NCI-H128 (cell line): ENCODE measurements at regions not wholly inside any gene's neighbourhood (a gene's known extent, or its start where the extent isn't known, plus 50 kb on each side); places are given as distances from the start of the nearest gene placed in this dataset.

Experiments used
- DNase-seq: peaks from one replicate; lab custom pipeline; 2025; ENCODE audit not compliant: unreplicated experiment; lab: John Stamatoyannopoulos, UW

DNA sequence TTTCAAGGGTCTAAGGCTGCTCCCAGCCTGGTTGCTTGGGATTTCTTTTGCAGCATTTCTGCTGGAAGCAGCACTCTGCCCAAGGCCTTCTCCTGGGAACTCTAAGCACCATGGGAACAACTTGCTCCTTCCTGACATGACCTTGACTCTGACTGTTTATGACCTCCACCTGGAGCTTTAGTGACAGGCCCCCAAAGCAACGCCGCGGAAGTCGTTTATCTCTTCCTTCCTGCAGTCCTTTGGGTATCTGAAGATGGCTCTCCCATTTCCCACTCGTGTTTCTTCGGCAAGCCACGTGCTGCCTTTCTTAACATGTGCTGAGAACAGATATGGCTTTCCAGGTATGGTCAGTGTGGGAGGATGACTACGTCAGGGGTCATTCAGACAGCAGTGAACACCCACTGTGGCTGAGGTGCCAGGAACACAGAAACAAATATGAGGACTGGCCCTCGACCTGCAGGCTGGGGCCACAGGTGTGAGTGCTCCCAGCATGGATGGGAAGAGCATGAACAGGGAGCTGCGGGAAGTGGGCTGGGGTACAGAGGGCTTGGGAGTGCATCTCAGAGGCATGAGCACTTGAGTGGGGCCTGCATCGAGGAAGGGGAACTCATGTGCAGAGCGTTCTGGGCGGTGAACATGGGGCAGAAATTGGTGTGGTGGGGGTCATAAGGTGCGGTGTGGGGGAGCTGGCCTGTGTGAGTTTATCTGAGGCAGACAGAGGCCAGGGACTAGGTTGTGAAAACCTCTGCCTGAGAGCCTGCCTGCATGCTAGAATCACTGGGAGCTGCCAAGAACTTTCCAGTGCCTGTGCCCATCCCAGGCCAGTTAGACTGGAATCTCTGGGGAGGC lies 140.5 kb downstream of the TSN start:
- no peak for DNase-seq

DNA sequence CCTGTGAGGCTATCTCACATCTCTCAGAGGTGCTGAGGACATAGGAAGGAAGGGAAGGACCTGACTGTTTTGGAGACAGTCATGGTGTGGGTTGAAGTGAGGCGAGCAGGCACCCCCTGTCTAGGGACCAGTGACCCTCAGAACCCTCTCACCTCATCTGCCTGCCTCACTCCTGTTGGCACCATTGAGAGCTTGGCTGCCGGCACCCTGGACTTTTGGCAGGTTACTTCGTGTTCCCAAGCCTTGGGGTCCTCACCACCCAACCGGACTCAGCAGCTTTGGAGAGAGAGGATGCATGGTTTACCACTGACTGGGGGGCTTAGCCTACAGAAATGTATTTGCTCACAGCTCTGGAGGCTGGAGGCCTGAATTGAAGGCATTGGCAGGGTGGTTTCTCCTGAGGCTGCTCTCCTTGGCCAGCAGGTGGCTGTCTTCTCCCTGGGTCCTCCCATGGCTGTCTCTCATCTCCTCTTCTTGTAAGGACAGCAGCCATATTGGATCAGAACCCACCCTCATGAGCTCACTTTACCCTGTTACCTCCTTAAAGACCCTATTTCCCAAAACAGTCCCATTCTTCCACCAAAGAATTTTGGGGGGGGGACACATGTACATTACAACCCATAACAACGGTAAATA lies 142.0 kb downstream of the TSN start:
- DNase-seq: no peak

DNA sequence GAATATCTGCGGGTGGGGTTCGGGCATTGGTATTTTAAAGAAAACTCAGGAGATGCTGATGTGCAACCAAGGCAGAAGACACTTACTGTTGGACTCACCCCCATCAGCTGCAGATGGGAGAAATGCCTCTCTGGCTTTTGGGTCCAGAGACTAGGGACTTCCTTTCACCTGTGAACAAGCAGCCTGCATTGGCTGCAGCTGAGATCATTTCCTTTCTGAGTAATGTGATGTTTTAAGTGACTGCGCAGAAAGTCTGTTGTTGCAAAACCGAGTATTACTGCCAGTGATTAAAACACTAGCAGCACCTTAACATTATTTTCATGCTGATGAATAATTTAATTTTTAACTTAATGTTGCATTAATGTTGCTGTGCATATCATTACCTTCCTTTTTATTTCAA lies 143.0 kb downstream of the TSN start:
- no peak for DNase-seq

DNA sequence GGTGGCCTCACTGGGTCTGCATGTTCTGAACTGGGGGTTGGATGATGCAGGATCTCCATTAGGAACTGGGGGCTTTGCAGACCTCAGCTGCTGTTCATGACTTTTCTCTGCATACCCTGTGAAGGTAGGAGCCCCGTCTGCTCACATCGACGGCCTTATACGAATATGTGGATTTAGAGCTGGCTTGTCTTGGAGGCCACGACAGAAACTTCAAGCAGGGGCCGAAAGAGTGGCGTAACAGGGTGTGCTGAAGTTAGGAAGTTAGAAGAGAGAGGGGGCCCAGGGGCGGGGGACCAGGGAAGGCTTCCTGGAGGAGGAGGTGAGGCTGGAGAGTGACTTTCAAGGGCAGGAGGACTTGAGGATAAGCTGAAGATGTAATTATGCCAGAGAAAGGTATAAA lies 144.9 kb downstream of the TSN start:
- DNase-seq: no peak

DNA sequence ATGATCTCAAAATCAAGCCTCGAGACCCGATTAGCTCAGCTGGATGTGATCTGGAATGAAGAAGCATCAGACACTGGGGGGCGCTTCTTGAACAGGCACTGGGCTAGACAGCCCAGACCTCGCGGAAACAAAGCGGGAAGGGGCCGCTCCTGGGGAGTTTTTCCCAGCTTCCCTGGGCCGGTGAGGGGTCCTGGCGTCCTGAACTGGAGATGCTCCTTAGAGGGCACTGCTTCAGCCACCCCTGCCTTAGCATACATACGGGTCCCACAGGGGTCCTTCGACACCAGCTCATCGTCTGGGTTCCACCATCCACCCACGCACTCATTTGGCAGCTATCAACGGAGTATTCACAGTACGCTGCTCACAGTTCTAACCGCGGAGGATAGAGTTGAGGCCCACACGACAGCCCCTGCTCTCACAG lies 146.7 kb downstream of the TSN start:
- no peak for DNase-seq

DNA sequence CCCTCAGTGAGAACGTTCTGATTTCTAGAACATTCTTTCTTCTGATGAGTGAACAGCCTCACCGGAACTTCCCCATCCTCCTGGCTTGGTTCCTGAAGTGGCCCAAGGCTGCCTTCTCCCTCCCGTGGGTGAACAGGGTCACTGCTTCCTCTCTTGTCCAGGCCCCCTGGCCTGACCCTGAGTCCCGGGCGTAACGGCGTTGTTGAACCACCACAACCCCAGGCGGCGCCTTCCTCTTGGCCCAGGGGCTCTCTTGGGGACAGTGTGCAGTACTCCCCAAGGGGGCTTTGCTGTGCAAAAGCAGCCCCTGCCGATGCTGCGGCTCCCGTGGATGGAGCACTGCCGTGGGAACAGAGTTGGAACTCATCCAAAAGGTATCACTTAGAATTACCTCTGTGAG lies 147.2 kb downstream of the TSN start:
- no peak for DNase-seq

DNA sequence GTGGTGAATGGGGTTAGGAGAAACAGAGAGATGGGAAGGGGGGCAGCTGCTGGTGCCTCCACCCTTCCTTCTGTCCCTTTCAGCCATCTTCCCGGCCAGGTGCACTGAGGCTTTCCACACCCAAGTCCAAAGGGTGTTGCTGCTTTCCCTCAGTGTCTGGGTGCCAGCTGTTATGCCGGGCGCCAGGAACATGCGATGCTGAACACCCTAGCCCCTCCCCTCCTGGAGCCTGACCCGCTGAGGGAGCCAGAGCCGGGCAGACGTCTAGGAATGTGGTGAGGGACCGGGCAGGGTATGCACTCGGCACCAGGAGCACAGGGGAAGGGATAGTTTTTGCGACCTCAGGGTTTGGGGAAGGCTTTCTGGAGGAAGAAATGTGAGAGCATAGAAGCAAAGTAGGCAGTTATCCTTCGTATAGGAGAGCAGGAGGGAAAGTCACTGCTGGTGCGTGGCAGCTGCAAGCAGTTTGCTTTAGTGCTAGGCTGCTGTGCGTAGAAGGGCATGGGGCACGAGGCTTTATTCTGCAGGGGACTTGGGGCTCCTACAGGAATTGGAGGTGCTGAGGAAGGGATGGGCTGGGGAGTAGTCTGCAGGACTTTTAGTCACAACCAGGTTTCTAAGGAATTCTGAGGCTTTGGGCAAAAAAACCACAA lies 147.7 kb downstream of the TSN start:
- no peak for DNase-seq

DNA sequence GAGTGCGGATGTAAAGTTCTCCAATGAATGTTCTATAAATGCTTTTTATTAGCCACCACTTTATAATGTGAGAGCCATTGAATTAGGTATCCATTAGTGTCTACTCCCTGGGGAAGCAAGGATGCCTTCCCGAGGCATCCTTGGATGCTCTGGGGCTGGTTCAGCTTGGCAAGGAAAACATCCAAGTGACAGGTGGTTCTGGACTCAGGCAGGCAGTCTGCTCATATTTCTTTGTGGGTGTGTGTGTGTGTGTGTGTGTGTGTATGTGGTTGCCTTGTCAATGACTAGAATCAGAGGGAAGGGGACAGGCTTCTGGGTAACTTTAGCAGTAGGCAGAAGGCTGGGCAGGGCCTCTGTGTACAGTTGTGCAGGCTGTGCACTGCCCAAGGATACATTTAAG lies 149.2 kb downstream of the TSN start:
- no peak for DNase-seq

DNA sequence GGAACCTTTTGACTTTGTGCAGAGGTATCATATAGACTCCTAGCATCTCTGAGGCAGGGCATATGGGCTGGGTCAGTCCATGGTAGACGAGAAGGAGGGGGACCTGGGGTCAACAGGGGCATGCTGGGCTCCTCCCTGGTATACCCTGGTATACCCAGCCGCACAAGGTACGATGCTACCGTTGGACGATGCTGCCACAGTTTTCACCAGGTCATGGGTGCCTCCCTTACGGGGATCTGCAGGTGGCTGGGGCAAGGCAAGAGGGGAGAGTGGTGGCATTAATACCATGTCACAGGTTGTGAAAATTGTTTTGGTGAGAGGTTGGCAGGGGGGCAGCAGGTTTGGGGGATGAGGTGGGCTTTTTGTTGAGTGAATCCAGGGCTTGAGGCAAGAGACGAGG lies 149.8 kb downstream of the TSN start:
- DNase-seq: no peak

DNA sequence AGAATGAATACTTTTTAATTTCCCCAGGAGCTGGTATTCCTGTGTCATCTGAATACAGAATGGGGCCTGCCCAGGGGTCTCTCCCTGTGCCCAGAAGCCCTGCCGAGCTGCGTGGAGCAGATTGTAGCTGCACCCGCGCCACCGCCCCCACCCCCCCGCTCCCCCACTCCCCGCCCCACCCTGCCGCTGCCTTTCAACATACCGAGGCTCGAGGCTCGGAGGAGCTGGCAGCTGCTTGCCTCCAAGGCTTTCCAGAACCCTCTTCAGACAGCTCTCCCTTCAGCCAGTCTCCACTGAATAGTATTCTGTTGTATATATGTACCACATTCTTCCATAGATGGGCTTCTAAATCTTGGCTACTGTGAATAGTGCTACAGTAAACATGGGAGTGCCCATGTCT lies 150.7 kb downstream of the TSN start:
- DNase-seq: no peak

DNA sequence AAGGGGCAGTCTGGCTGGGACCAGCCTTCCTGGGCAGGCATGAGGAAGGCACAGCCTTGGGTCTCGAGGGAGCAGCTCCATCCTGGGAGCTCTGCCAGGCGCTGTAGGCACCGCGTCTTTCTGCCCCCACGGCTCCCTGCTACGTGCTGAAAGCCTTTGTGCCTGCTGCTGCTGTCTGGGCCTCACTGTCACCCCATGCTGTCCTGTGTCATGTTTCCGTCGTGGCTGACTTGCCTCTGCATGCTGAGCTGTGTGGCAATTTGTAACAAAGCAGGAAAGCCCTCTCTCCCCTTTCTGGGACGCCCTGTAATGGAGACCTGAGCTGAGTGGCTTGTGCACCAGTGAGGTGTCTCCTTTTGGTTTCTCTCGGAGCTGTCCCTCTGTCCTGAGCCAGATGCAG lies 152.5 kb downstream of the TSN start:
- DNase-seq: no peak

DNA sequence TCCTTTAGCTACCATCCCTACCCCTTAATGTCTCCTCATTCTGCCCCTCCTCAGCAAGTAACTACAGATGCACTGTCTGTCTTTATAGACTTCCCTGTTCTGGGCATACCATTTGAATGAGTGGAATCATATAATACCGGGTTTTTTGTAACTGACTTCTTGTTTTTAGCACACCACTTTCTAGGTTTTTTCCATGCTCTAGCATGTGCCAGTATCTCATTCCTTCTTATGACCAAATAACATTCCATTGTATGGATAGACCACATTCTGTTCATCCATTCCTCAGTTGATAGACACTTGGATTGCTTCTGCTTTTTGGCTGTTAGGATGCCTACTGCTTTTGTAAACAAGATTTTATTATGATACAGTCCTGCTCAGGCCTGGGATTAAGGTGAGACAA lies 154.7 kb downstream of the TSN start:
- no peak for DNase-seq

DNA sequence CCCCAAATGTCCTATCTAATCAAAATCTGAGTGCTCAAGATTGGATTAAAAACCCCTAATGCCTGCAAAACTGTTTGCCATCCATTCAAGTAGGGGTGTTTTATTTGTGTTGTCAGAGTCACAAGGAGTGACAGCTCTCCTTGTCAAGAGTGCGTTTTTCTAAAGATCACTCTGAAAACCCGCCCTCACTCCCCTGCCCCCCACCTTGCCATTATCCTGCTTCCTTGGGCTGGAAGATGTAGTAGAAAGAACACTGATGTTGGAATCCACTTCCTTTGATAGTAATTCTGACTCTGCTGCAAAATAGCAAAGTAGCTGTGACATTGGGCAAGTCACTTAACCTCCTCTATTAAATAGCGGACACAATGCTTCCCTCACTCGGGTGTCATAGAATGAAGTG lies 155.6 kb downstream of the TSN start:
- no peak for DNase-seq

DNA sequence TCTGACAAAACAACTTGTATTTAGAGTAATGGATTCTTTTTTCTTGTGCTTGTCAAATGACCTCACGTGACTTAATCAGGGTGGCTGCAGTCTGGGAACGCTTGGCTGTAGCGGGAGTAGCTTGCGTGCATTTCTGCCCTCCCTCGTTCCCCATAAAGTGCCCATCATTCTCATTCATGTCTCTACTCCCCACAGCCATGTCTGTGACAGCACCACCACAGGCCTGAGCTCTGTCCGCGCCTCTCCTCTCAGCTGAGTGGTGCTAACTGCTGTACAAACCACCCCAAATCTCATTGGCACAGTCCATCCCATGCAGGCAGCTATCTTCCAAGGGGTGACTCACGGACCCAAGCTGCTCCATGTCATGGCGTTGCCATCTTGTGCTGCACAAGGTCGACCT lies 161.7 kb downstream of the TSN start:
- DNase-seq: no peak

DNA sequence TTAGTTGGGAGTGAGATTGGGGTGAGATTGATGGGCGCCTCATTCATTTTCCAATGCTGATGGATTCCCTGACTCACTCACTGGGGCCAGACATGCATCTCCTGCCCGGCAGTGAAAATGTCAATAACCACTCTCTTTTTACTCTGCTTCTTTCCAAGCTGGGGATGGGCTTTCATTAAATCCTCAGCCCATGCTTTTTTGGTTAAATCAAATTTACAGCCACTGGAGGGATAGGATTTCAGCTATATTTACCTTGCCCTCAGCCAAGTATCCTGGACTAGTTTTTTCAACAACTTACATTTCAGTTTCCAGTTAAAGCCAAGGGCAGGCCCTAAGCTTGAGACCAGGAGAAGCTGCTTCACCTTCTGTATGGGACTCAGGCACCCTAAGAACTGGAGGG lies 162.8 kb downstream of the TSN start:
- DNase-seq: no peak

DNA sequence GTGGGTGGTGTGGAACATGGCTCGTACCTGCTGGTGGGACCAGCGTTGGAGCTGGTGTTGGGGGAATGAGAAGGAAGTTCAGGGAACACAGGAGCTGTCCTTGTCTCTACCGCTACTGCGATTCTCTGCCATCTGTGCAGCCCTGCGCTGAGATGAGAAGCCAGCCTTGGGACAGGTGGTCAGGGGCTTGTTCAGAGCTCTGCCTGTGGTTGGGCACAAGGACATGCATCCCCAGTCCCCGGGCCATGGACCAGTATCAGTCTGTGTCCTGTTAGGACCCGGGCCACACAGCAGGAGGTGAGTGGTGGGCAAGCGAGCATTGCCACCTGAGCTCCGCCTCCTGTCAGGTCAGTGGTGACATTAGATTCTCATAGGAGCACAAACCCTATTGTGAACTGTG lies 164.4 kb downstream of the TSN start:
- DNase-seq: no peak

DNA sequence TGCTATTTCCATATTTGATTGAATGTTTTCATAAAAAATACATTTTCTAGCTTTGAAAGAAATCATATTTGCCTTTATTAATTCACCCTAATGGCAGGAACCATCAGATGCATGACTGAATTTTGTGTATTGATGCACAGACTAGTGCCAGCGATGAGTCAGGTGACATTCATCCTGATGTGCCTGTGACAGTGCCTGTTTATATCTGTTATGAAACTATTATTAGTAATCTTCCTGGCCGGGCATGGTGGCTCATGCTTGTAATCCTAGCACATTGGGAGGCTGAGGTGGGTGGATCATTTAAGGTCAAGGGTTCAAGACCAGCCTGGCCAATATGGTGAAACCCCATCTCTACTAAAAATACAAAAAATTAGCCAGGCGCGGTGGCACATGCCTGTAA lies 170.0 kb downstream of the TSN start:
- no peak for DNase-seq

DNA sequence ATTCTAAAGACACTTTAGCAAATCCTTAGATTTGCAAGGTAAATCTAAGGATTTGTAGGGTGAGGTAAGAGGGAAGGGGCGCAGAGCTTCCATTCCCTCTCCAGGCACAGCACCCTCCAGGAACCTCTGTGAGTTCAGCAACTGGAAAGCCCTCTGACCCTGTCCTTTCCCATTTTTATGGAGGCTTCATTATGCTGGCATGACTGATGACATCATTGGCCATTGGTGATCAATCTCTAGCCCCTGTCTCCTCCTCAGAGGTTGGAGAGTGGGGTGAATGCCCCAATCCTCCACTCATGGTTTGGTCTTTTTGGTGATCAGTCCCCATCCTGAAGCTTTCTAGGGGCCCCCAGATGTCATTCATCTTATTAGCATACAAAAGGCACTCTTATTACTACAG lies 187.8 kb downstream of the TSN start:
- no peak for DNase-seq

DNA sequence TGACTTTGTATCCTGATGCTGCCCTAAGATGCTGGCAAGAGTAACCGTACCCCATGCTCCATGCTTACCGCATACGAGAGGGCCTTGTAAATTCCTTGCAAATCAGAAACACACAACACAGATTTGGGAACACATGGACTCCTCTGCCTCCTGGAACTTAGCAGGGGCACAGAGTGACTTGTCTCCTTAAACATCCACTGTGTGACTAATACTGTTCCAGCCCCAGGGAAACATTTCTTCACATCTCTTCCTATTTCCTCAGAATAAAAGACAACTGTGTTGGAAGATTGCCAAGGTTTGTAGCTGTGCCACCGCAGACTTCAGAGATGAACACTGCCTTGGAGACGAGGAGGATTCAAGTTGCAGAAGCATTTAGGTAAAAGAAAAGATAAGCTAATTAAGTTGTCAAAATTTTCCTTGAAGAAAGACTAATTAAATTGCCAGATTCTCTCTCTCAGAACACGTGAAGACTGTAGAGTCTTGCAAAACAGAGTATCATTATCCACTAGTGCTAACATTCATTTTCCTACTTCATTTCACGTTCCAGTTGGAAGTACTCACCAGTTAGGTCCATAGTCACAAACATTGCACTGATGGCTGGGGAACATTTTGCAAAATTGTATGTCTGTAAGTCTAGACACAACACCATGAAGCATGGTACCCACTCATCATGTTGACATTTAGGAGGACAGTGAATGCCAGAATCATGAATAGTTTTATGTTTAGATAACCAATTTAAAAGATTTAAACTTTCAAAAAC lies 188.8 kb downstream of the TSN start:
- no peak for DNase-seq

DNA sequence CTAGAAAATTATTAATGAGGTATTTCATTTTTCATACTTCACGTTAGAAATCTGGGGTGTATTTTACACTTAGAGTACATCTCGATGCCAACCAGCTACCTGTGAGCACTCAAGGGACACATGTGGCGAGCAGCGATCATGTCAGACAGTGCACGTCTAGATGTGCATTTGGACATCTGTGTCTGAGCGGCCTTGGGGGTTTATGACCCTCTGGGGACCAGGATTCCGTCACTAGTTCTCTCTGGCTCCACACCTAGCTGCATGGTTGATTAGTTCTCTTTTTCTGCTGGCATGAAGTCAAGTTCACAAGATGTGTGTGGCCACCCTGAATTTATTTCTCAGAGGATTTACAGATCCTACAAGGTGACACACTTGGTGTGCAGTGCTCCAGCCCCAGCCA lies 192.2 kb downstream of the TSN start:
- no peak for DNase-seq

DNA sequence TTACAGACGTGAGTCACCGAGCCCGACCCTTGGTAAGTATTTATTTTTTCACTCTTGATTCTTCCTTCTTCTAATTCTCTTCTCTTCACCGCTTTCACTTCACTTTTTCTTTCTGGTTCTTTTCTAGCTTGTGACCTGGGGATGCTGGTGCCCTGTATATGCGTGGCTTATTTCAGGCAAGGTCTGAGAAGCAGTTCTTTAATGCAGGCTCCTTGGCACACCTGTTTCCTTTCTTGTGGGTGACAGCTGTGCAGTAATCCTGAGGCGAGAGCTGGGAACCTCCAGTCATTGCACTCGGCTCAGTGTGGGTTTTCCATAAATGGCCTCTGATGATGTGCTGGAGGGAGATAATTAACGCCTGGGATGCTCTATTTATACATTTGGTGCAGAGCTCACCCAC lies 193.8 kb downstream of the TSN start:
- DNase-seq: no peak

DNA sequence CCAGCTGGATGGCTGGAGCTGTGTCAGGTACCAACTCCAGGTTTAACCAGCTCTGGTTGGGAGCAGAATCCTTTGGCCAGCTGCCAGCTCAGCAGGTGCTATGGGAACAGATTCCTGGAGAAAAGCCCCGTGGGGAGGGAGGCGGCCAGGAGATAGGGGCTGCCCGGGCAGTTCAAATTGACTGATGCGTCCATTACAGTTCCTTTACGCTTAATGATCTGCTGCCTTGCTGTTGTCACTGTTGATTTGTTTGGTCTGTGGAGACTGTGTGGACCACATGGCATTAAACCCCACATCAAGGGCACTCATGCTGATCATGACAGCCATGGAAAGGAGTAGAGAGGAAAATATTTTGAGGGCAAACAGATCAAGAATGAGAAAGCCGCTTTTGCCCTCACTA lies 200.0 kb downstream of the TSN start:
- DNase-seq: no peak
